ENCODE measurements at regions not wholly inside any gene's neighbourhood (a gene's known extent, or its start where the extent isn't known, plus 50 kb on each side); places are given as distances from the start of the nearest gene placed in this dataset.

DNA sequence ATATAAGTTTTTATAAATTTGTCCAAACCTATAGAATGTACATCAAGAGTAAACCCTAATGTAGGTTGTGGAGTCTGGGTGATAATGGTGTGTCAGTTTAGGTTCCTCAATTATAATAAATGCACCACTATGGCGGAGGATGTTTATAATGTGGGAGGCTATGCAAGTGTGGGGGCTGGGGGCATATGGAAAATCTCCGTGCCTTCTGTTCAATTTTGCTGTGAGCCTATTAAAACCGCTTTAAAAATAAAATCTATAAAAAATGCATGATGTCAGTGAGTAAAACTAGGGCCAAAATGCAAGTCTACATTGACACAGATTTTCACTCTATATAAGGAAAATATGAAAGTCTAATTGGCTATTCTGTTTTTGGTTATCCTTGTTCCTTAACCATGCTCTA lies 774.9 kb upstream of the ALCAM start:
- peak in 1 of 6 donors; percentile 84 for DNase-seq (ENCODE audit: low read depth in 4 of 6, low spot score in 6 of 6)
- Histone ChIP-seq H3K27ac (ENCODE audit: low read depth, low read length) (no peak overlapping the region), H3K9me3 (ENCODE audit: control insufficient read depth, insufficient read depth, low read length) (no peaks in the 10 kb centered on the region), H3K4me3 (ENCODE audit: low read depth, low read length) (no peak overlapping the region), H3K36me3 (ENCODE audit: control insufficient read depth, insufficient read depth, low read length) (no peaks in the 10 kb centered on the region), H3K27me3 (ENCODE audit: control insufficient read depth, insufficient read depth, low read length) (no peaks in the 10 kb centered on the region), H3K4me1 (ENCODE audit: control insufficient read depth, insufficient read depth, low read length) (no peaks in the 10 kb centered on the region)
- WGBS (ENCODE audit: insufficient coverage), result no CpG with 5 or more reads among the region's 3 CpGs

DNA sequence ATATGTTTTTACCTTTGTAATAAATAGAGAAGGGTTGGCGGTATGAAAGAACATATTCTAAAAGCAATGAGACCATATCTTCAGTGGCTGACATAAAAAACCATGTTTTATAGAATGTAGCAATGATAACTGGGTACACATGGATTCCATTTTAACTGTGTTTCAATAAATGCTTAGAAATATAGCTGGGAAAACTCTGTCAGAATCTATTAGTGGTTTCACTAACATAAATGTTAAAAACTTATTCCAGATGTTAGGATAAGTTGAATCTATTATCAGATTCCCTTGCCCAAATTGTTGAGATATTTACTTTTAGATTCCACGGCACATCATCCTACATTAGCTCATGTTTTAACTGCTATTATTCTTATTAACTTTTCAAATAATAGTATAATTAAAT lies 772.2 kb upstream of the ALCAM start:
- no CpG with 5 or more reads among the region's 2 CpGs for WGBS (ENCODE audit: insufficient coverage)

DNA sequence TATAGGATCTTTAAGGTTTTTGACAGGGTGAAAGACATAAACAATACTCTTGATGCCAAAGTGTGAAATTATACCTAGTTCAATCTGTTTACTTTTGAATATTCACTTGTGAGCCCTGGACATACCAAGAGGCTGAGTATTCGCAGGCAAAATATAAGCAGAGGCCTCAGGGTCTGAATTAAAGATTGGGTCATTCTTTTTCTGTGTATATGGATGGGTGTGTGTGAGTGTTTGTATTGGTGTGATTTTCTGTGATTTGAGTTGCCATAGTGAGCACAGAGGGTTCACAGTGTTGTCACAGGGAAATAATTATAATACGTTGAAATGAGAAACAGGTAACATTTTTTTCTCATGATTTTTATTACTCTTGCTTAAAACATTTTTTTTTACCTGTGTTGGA lies 770.7 kb upstream of the ALCAM start:
- no peaks in the 10 kb centered on the region for H3K9me3 ChIP-seq (ENCODE audit: control insufficient read depth, insufficient read depth, low read length)
- no peaks in the 10 kb centered on the region for H3K4me1 ChIP-seq (ENCODE audit: control insufficient read depth, insufficient read depth, low read length)
- no peaks in the 10 kb centered on the region for H3K36me3 ChIP-seq (ENCODE audit: control insufficient read depth, insufficient read depth, low read length)
- no peaks in the 10 kb centered on the region for H3K27me3 ChIP-seq (ENCODE audit: control insufficient read depth, insufficient read depth, low read length)
- no peak overlapping the region for H3K27ac ChIP-seq (ENCODE audit: low read depth, low read length)
- H3K4me3 ChIP-seq (ENCODE audit: low read depth, low read length), result no peak overlapping the region
- 100% methylated on average over 1 of the region's 2 CpGs for whole genome bisulfite sequencing (ENCODE audit: insufficient coverage)
- DNase-seq (ENCODE audit: low read depth in 4 of 6, low spot score in 6 of 6), result no peak

More for the DNA sequence above, 772.2 kb upstream of the ALCAM start:
- Histone ChIP-seq H3K9me3 (ENCODE audit: control insufficient read depth, insufficient read depth, low read length) (no peaks in the 10 kb centered on the region), H3K27ac (ENCODE audit: low read depth, low read length) (no peak overlapping the region), H3K27me3 (ENCODE audit: control insufficient read depth, insufficient read depth, low read length) (no peaks in the 10 kb centered on the region), H3K4me1 (ENCODE audit: control insufficient read depth, insufficient read depth, low read length) (no peaks in the 10 kb centered on the region), H3K4me3 (ENCODE audit: low read depth, low read length) (no peak overlapping the region), H3K36me3 (ENCODE audit: control insufficient read depth, insufficient read depth, low read length) (no peaks in the 10 kb centered on the region)
- no peak for DNase-seq (ENCODE audit: low read depth in 4 of 6, low spot score in 6 of 6)

DNA sequence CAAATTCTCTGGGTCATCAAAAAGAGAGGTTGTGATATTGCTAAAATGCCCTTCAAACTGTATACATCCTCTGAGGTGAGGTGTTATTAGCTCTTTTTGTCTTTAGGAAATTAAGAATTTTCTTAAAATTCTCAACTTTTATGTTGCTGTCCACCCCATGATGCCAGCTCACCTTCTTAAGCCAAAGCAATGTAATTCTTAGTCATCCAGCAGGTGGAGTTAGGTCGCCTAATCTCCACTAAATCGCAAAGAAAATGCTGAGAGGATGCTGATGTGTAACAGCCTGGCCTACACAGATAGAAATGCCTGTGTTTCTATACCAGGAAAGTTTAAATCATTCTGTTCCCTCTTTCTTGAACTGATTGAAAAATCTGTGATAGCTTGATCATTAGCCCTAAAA lies 770.2 kb upstream of the ALCAM start:
- Histone ChIP-seq H3K36me3 (ENCODE audit: control insufficient read depth, insufficient read depth, low read length) (no peaks in the 10 kb centered on the region), H3K27me3 (ENCODE audit: control insufficient read depth, insufficient read depth, low read length) (no peaks in the 10 kb centered on the region), H3K4me1 (ENCODE audit: control insufficient read depth, insufficient read depth, low read length) (no peaks in the 10 kb centered on the region), H3K9me3 (ENCODE audit: control insufficient read depth, insufficient read depth, low read length) (no peaks in the 10 kb centered on the region), H3K4me3 (ENCODE audit: low read depth, low read length) (no peak overlapping the region), H3K27ac (ENCODE audit: low read depth, low read length) (no peak overlapping the region)
- no CpG with 5 or more reads among the region's 2 CpGs for WGBS (ENCODE audit: insufficient coverage)
- DNase-seq (ENCODE audit: low read depth in 4 of 6, low spot score in 6 of 6), result peak; percentile 40 to 94 (median 52)

DNA sequence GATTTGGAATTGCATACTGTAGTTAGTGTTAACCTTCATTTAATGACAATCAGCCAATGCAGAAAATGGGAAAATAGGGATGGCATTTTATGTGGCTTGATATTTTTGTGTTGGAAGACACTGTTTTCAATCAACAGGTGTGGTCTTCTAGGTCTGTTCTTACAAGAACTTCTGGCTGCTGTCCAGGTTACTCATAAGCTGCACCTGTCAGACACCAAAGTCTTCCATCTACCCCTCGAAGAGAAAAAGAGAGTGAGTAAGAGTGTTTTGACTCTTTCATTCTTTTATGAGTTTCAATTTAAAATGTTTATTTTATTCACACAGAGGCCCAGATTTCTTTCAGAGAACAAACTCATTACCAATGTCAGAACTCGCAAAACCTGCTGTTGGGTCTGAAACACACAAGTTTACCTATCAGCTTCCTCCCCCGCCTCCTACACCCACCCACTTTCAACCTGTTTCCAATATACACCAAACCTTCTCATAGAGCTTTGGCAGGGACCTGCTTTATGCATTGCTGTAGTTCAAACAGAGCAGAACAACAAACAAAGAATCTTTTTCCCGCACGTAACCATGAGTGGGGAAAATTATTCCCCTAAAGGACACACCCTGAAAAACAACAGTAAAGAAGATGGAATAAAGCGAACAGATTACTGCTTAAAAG lies 767.7 kb upstream of the ALCAM start:
- 100% methylated on average over 2 of the region's 6 CpGs for WGBS (ENCODE audit: insufficient coverage)
- DNase-seq (ENCODE audit: low read depth in 4 of 6, low spot score in 6 of 6), result no peak
- H3K27ac ChIP-seq (ENCODE audit: low read depth, low read length), result no peak overlapping the region

DNA sequence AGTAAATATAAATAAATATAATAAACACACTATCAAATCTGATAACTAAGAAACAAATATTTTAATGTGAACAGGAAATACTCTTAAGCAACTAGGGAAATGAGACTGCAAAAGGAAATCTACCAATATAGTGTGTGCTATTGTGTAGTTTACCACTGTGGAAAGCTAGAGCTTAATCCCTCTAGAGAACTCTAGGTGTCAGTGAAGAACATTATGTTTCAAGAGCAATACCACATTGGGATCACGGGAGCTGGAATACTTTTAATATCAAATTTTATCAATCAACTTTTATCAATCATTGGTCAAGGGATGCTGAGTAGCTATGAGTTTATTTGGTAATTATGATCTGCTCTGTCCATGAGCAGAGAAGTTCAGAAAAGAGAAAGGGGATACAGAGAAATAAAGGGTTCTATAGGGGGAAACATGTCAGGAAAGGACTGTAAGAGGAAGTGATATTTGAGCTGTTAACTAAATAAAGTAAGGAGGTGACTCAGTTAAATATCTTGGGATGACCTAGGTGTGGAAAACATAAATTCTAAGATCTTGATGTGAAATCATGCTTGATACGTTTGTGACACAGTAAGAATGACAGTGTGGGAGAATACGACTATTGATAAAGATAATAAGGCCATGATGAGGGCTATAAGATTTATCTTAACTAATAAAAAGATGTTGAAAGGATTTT lies 762.2 kb upstream of the ALCAM start:
- peak in 2 of 6 donors; percentile 38 to 52 for DNase-seq (ENCODE audit: low read depth in 4 of 6, low spot score in 6 of 6)
- no peak overlapping the region for H3K4me3 ChIP-seq (ENCODE audit: low read depth, low read length)
- no peaks in the 10 kb centered on the region for H3K27me3 ChIP-seq (ENCODE audit: control insufficient read depth, insufficient read depth, low read length)
- H3K36me3 ChIP-seq (ENCODE audit: control insufficient read depth, insufficient read depth, low read length), result no peaks in the 10 kb centered on the region
- no CpG with 5 or more reads among the region's 3 CpGs for WGBS (ENCODE audit: insufficient coverage)
- H3K4me1 ChIP-seq (ENCODE audit: control insufficient read depth, insufficient read depth, low read length), result no peaks in the 10 kb centered on the region
- H3K9me3 ChIP-seq (ENCODE audit: control insufficient read depth, insufficient read depth, low read length), result no peaks in the 10 kb centered on the region
- H3K27ac ChIP-seq (ENCODE audit: low read depth, low read length), result no peak overlapping the region

More for the DNA sequence above, 767.7 kb upstream of the ALCAM start:
- H3K36me3 ChIP-seq (ENCODE audit: control insufficient read depth, insufficient read depth, low read length), result no peaks in the 10 kb centered on the region
- no peaks in the 10 kb centered on the region for H3K4me1 ChIP-seq (ENCODE audit: control insufficient read depth, insufficient read depth, low read length)
- H3K4me3 ChIP-seq (ENCODE audit: low read depth, low read length), result no peak overlapping the region
- H3K27me3 ChIP-seq (ENCODE audit: control insufficient read depth, insufficient read depth, low read length), result no peaks in the 10 kb centered on the region
- H3K9me3 ChIP-seq (ENCODE audit: control insufficient read depth, insufficient read depth, low read length), result no peaks in the 10 kb centered on the region

DNA sequence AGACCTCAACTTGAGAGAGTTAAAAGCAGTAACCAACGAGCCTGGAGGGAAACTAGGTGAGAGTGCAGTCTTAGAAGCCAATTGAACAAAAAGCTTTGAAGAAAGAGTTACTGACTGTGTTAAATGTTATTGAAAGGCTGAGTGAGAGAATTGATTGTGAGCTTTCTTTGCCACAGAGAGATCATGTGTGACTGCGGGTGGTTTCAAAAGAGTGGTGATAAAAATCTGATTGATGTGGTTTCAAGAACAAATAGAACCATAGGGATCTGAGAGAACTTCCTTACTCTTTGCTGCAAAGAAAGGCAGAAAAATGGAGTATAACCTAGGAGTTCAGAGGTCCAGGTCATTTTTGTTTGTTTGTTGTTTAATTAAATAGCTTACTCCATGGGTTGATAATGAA lies 759.9 kb upstream of the ALCAM start:
- WGBS (ENCODE audit: insufficient coverage), result 12% methylated on average over 2 of the region's 2 CpGs
- no peaks in the 10 kb centered on the region for H3K27me3 ChIP-seq (ENCODE audit: control insufficient read depth, insufficient read depth, low read length)
- H3K9me3 ChIP-seq (ENCODE audit: control insufficient read depth, insufficient read depth, low read length), result no peaks in the 10 kb centered on the region
- H3K4me3 ChIP-seq (ENCODE audit: low read depth, low read length), result no peak overlapping the region
- DNase-seq (ENCODE audit: low read depth in 4 of 6, low spot score in 6 of 6), result peak in 2 of 6 donors; percentile 14 to 17
- no peak overlapping the region for H3K27ac ChIP-seq (ENCODE audit: low read depth, low read length)
- no peaks in the 10 kb centered on the region for H3K36me3 ChIP-seq (ENCODE audit: control insufficient read depth, insufficient read depth, low read length)
- no peaks in the 10 kb centered on the region for H3K4me1 ChIP-seq (ENCODE audit: control insufficient read depth, insufficient read depth, low read length)

DNA sequence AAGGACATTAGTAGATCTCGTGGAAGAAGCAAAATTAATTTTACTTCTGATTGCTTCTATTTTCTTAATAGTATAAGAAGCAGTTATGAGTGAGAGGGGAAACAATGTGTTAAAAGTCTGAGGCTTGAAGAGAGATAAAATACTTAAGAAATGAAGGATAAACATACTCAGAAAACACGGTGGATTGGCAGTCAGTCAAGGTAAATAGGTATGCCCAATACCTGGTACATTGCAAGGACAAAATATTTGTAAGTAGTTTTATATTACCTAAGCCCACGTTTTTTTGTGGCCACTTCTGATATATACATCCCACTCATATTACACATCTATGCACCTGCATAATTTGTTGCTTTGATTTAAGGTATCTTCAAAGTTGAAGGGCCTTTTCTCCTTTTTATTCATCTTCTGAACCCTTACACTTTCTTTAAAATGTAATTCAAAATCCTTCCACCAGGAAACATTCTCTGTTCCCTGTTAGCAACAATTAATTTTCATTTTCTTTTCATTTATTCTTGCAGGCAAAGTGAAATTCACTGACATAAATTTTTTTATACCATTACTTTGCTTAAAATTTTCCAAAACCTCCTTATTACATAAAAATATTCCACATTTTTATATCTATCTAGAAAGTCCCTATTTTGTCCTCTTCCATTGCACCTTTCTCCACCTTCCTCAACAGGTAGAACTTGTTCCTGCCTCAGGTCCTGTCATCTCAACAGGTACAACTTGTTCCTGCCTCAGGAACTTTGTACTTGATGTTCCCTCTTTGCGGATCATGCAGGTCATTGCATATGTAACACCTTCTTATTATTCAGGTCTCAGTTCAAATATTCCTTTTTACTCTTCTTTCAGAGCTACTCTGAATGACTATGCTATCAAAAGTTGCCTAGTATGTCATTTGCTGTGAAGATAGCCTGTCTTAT lies 755.7 kb upstream of the ALCAM start:
- H3K9me3 ChIP-seq (ENCODE audit: control insufficient read depth, insufficient read depth, low read length), result no peaks in the 10 kb centered on the region
- 86% methylated on average over 1 of the region's 4 CpGs for WGBS (ENCODE audit: insufficient coverage)
- H3K36me3 ChIP-seq (ENCODE audit: control insufficient read depth, insufficient read depth, low read length), result no peaks in the 10 kb centered on the region
- H3K27me3 ChIP-seq (ENCODE audit: control insufficient read depth, insufficient read depth, low read length), result no peaks in the 10 kb centered on the region
- no peaks in the 10 kb centered on the region for H3K4me1 ChIP-seq (ENCODE audit: control insufficient read depth, insufficient read depth, low read length)
- H3K27ac ChIP-seq (ENCODE audit: low read depth, low read length), result no peak overlapping the region
- DNase-seq (ENCODE audit: low read depth in 4 of 6, low spot score in 6 of 6), result no peak
- no peak overlapping the region for H3K4me3 ChIP-seq (ENCODE audit: low read depth, low read length)

DNA sequence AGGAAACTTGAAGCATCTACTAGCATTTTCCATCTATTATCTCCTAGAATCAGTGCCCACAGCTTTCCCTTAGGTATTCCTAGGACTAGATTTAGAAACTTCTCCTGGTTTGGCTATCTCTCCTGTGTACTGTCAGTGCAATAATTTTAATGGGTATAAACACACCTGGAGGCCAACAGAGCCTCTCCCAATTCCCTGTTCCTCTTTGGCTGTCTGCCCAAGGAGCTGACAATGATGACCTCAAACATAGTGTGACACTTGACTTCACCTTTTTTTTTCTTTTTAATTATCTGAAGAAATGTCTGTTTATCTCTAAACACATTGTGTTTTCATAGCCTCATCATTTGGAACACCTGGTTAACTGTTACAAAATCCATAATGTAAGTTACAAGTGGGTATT lies 754.5 kb upstream of the ALCAM start:
- H3K27me3 ChIP-seq (ENCODE audit: control insufficient read depth, insufficient read depth, low read length), result no peaks in the 10 kb centered on the region
- no peaks in the 10 kb centered on the region for H3K4me1 ChIP-seq (ENCODE audit: control insufficient read depth, insufficient read depth, low read length)
- H3K4me3 ChIP-seq (ENCODE audit: low read depth, low read length), result no peak overlapping the region
- no peaks in the 10 kb centered on the region for H3K36me3 ChIP-seq (ENCODE audit: control insufficient read depth, insufficient read depth, low read length)
- DNase-seq (ENCODE audit: low read depth in 4 of 6, low spot score in 6 of 6), result no peak
- no peaks in the 10 kb centered on the region for H3K9me3 ChIP-seq (ENCODE audit: control insufficient read depth, insufficient read depth, low read length)
- H3K27ac ChIP-seq (ENCODE audit: low read depth, low read length), result no peak overlapping the region
